T-helper 2 cell (primary cell): ENCODE measurements at regions not wholly inside any gene's neighbourhood (a gene's known extent, or its start where the extent isn't known, plus 50 kb on each side); places are given as distances from the start of the nearest gene placed in this dataset.
"Not testable (repeated sequence)": the region's sequence is repeated elsewhere in the genome, so short reads cannot be mapped to it uniquely, and the experiment has no call there.

ENCODE experiments used
- DNase-seq, 5 experiments: peaks; one replicate each; pipeline versions ENCODE4 v3.0.0 to v3.0.0-alpha.2; 2012 to 2022

GRCh38 chr1:29783508-29784275, 547.4 kb downstream of the PTPRU start:
- no peak for DNase-seq

GRCh38 chr1:29782846-29783507, 546.7 kb downstream of the PTPRU start:
- DNase-seq, result no peak

GRCh38 chr1:29779146-29779545, 542.8 kb downstream of the PTPRU start:
- no peak for DNase-seq

GRCh38 chr1:29777522-29777921, 541.2 kb downstream of the PTPRU start:
- no peak for DNase-seq

- DNase-seq, result no peak
Observed at GRCh38 chr1:29774355-29774754, 538.0 kb downstream of the PTPRU start.

- no peak for DNase-seq
Observed at GRCh38 chr1:29772584-29773100, 536.3 kb downstream of the PTPRU start.

GRCh38 chr1:29767769-29768425, 531.6 kb downstream of the PTPRU start:
- no peak for DNase-seq

- no peak for DNase-seq
Observed at GRCh38 chr1:29767088-29767685, 530.9 kb downstream of the PTPRU start.

- no peak for DNase-seq
Observed at GRCh38 chr1:29762635-29763034, 526.3 kb downstream of the PTPRU start.

GRCh38 chr1:29761159-29761928, 525.0 kb downstream of the PTPRU start:
- no peak for DNase-seq

GRCh38 chr1:29760067-29760564, 523.8 kb downstream of the PTPRU start:
- DNase-seq, result no peak

- no peak for DNase-seq
Observed at GRCh38 chr1:29758781-29759499, 522.6 kb downstream of the PTPRU start.

GRCh38 chr1:29757866-29758780, 521.8 kb downstream of the PTPRU start:
- no peak for DNase-seq

GRCh38 chr1:29756901-29757725, 520.8 kb downstream of the PTPRU start:
- DNase-seq, result no peak

GRCh38 chr1:29756498-29756897, 520.2 kb downstream of the PTPRU start:
- DNase-seq, result no peak

GRCh38 chr1:29756085-29756484, 519.8 kb downstream of the PTPRU start:
- DNase-seq, result no peak

GRCh38 chr1:29755412-29756015, 519.2 kb downstream of the PTPRU start:
- DNase-seq, result not testable (repeated sequence)

- DNase-seq, result no peak
Observed at GRCh38 chr1:29754573-29755375, 518.5 kb downstream of the PTPRU start.
